Smooth muscle cell (in vitro differentiated cells): ENCODE measurements at regions not wholly inside any gene's neighbourhood (a gene's known extent, or its start where the extent isn't known, plus 50 kb on each side); places are given as distances from the start of the nearest gene placed in this dataset.

Experiments
- DNase-seq: peaks from one replicate; lab custom pipeline; 2025; ENCODE audit not compliant: unreplicated experiment; lab: John Stamatoyannopoulos, UW
- H2AFZ ChIP-seq: fragments of 200-600 bp; sonication (generic); 2 replicates; pipeline ENCODE4 v1.6.0; 2016; ENCODE audit warnings: antibody characterized with exemption, low read depth, mild to moderate bottlenecking
- H3F3A ChIP-seq: fragments of 200-600 bp; sonication (generic); 2 replicates; pipeline ENCODE4 v1.6.0; 2017; ENCODE audit warnings: antibody characterized with exemption, low read depth
- H3K27ac ChIP-seq: fragments of 200-600 bp; sonication (generic); 2 replicates; pipeline ENCODE4 v1.5.1; 2016; ENCODE audit warnings: low read depth, mild to moderate bottlenecking
- H3K27me3 ChIP-seq: fragments of 200-600 bp; sonication (generic); 2 replicates; pipeline ENCODE4 v1.6.1; 2016; ENCODE audit warnings: low read depth, mild to moderate bottlenecking
- H3K36me3 ChIP-seq: fragments of 200-600 bp; sonication (generic); 2 replicates; pipeline ENCODE4 v1.5.1; 2016; ENCODE audit warnings: low read depth
- H3K4me1 ChIP-seq: fragments of 200-600 bp; sonication (generic); 2 replicates; pipeline ENCODE4 v1.5.1; 2016; ENCODE audit warnings: low read depth
- H3K4me2 ChIP-seq: fragments of 200-600 bp; sonication (generic); 2 replicates; pipeline ENCODE4 v1.6.0; 2016; ENCODE audit warnings: mild to moderate bottlenecking
- H3K4me3 ChIP-seq: fragments of 200-600 bp; sonication (generic); 2 replicates; pipeline ENCODE4 v1.5.1; 2016; ENCODE audit warnings: mild to moderate bottlenecking
- H3K79me2 ChIP-seq: fragments of 200-600 bp; sonication (generic); 2 replicates; pipeline ENCODE4 v1.6.0; 2016; ENCODE audit warnings: low read depth, mild to moderate bottlenecking
- H3K9ac ChIP-seq: fragments of 200-600 bp; sonication (generic); 2 replicates; pipeline ENCODE4 v1.6.0; 2016; ENCODE audit warnings: low read depth
- H3K9me3 ChIP-seq: fragments of 200-600 bp; sonication (generic); replicated peaks from 2 replicates; pipeline ENCODE4 v1.5.1; 2016; ENCODE audit warnings: low read depth
- H4K20me1 ChIP-seq: fragments of 200-600 bp; sonication (generic); 2 replicates; pipeline ENCODE4 v1.6.0; 2016; ENCODE audit warnings: low read depth
- CTCF ChIP-seq: fragments of 200-600 bp; sonication (generic); IDR thresholded peaks from 2 replicates; pipeline ENCODE4 v1.5.1; 2017; ENCODE audit warnings: borderline replicate concordance, mild to moderate bottlenecking, antibody characterized with exemption; ENCODE audit not compliant: insufficient read depth, poor library complexity, severe bottlenecking
- WGBS: methylation state at CpG from one replicate; pipeline ENCODE4 v1.1.7; 2016; ENCODE audit warnings: low lambda C conversion rate; 5-methylcytosine and 5-hydroxymethylcytosine counted together

- no peak overlapping the region for H3K4me3 ChIP-seq
- no peaks in the 10 kb centered on the region for H3K36me3 ChIP-seq
- no peak overlapping the region for H3K4me2 ChIP-seq
- no peak for DNase-seq
- no peak overlapping the region for H2AFZ ChIP-seq
- no peaks in the 10 kb centered on the region for H3K9me3 ChIP-seq
- H3K27ac ChIP-seq: no peak overlapping the region
- no peaks in the 10 kb centered on the region for H3K79me2 ChIP-seq
- H3K9ac ChIP-seq: no peak overlapping the region
- H4K20me1 ChIP-seq: no peaks in the 10 kb centered on the region
- TF ChIP-seq CTCF: no peak
- H3K27me3 ChIP-seq: no peaks in the 10 kb centered on the region
- H3F3A ChIP-seq: no peaks in the 10 kb centered on the region
- H3K4me1 ChIP-seq: peaks cover 7% of the 10 kb centered on the region
- WGBS: 91% methylated on average over 6 of the region's 6 CpGs
Measured at GRCh38 chr9:86818636-86819035, 128.7 kb downstream of the GAS1 start.

- Histone ChIP-seq H3K27me3 (no peaks in the 10 kb centered on the region), H3K9ac (no peak overlapping the region), H4K20me1 (no peaks in the 10 kb centered on the region), H3K4me3 (no peak overlapping the region), H3K27ac (no peak overlapping the region), H3K4me2 (no peak overlapping the region), H3F3A (no peaks in the 10 kb centered on the region), H2AFZ (no peak overlapping the region), H3K36me3 (no peaks in the 10 kb centered on the region), H3K9me3 (no peaks in the 10 kb centered on the region), H3K4me1 (peaks cover 7% of the 10 kb centered on the region), H3K79me2 (no peaks in the 10 kb centered on the region)
- no peak for TF ChIP-seq CTCF
- WGBS: 94% methylated on average over 5 of the region's 5 CpGs
- no peak for DNase-seq
Measured at GRCh38 chr9:86816868-86817267, 130.4 kb downstream of the GAS1 start.

- Histone ChIP-seq H4K20me1 (no peaks in the 10 kb centered on the region), H3K27ac (no peak overlapping the region), H3K36me3 (no peaks in the 10 kb centered on the region), H3K4me1 (peaks cover 7% of the 10 kb centered on the region), H3F3A (no peaks in the 10 kb centered on the region), H3K4me3 (no peak overlapping the region), H2AFZ (no peak overlapping the region), H3K79me2 (no peaks in the 10 kb centered on the region), H3K9me3 (no peaks in the 10 kb centered on the region), H3K4me2 (no peak overlapping the region), H3K9ac (no peak overlapping the region), H3K27me3 (no peaks in the 10 kb centered on the region)
- no peak for TF ChIP-seq CTCF
- 87% methylated on average over 2 of the region's 2 CpGs for WGBS
- DNase-seq: no peak
Measured at GRCh38 chr9:86816366-86816765, 130.9 kb downstream of the GAS1 start.

- no peaks in the 10 kb centered on the region for H3K36me3 ChIP-seq
- H3K27me3 ChIP-seq: no peaks in the 10 kb centered on the region
- no peak overlapping the region for H2AFZ ChIP-seq
- no peak overlapping the region for H3K4me2 ChIP-seq
- WGBS: 90% methylated on average over 3 of the region's 3 CpGs
- peaks cover 4% of the 10 kb centered on the region for H3K4me1 ChIP-seq
- no peaks in the 10 kb centered on the region for H3F3A ChIP-seq
- no peak for TF ChIP-seq CTCF
- H3K9ac ChIP-seq: no peak overlapping the region
- H3K9me3 ChIP-seq: no peaks in the 10 kb centered on the region
- no peak overlapping the region for H3K4me3 ChIP-seq
- H3K79me2 ChIP-seq: no peaks in the 10 kb centered on the region
- no peaks in the 10 kb centered on the region for H4K20me1 ChIP-seq
- H3K27ac ChIP-seq: no peak overlapping the region
- no peak for DNase-seq
Measured at GRCh38 chr9:86812616-86813015, 134.7 kb downstream of the GAS1 start.
